PC-3 (cell line): ENCODE measurements at regions not wholly inside any gene's neighbourhood (a gene's known extent, or its start where the extent isn't known, plus 50 kb on each side); places are given as distances from the start of the nearest gene placed in this dataset.

Source experiments
- ATAC-seq: fragments of 200-7000 bp; cut with Tn5 transposase; 2 replicates; pipeline ENCODE4 v1.9.1; 2020; ENCODE audit warnings: mild to moderate bottlenecking, moderate library complexity
- BruUV-seq: library from RNA; stranded (reverse); fragments of 400-500 nt; replicated peaks from 2 replicates; lab custom pipeline; 2021; lab: Mats Ljungman, UMichigan
- CTCF ChIA-PET: fragments of 300-600 bp; sonication (Branson Sonifier 250); formaldehyde crosslinking; loops from one replicate; lab custom pipeline; 2022; ENCODE audit warnings: antibody characterized with exemption; lab: Charles Lee
- POLR2A ChIA-PET: fragments of 300-600 bp; sonication (Branson Sonifier 250); formaldehyde crosslinking; loops from one replicate; lab custom pipeline; 2022; ENCODE audit warnings: antibody characterized with exemption; ENCODE audit not compliant: unreplicated experiment; lab: Charles Lee
- DNase-seq: peaks from one replicate; pipeline ENCODE4 v3.0.0-alpha.2; 2015
- H2AFZ ChIP-seq: fragments of 300-600 bp; sonication (generic); 2 replicates; pipeline ENCODE4 v1.6.0; 2016; ENCODE audit warnings: antibody characterized with exemption, low read length
- H3F3A ChIP-seq: fragments of 300-600 bp; sonication (generic); one replicate; pipeline ENCODE4 v1.6.0; 2017; ENCODE audit warnings: antibody characterized with exemption, low read length, control low read depth, mild to moderate bottlenecking; ENCODE audit not compliant: unreplicated experiment
- H3K27ac ChIP-seq: fragments of 300-600 bp; sonication (generic); 2 replicates; pipeline ENCODE4 v1.5.1; 2016; ENCODE audit warnings: mild to moderate bottlenecking, low read length
- H3K27me3 ChIP-seq: fragments of 300-600 bp; sonication (generic); 2 replicates; pipeline ENCODE4 v1.6.1; 2016; ENCODE audit warnings: low read length, mixed read lengths
- H3K36me3 ChIP-seq: fragments of 300-600 bp; sonication (generic); 2 replicates; pipeline ENCODE4 v1.6.1; 2016; ENCODE audit warnings: low read depth, mixed run types, low read length, mixed read lengths
- H3K4me1 ChIP-seq: fragments of 300-600 bp; sonication (generic); 2 replicates; pipeline ENCODE4 v1.5.1; 2016; ENCODE audit warnings: low read length; ENCODE audit not compliant: insufficient read depth
- H3K4me2 ChIP-seq: fragments of 300-600 bp; sonication (generic); 2 replicates; pipeline ENCODE4 v1.6.0; 2016; ENCODE audit warnings: low read length
- H3K4me3 ChIP-seq: fragments of 300-600 bp; sonication (generic); 2 replicates; pipeline ENCODE4 v1.5.1; 2016; ENCODE audit warnings: mild to moderate bottlenecking, low read length, mixed read lengths
- H3K79me2 ChIP-seq: fragments of 300-600 bp; sonication (generic); 2 replicates; pipeline ENCODE4 v1.6.1; 2017; ENCODE audit warnings: low read length, mixed read lengths
- H3K9ac ChIP-seq: fragments of 300-600 bp; sonication (generic); 2 replicates; pipeline ENCODE4 v1.6.0; 2016; ENCODE audit warnings: mild to moderate bottlenecking, low read length
- H3K9me2 ChIP-seq: fragments of 300-600 bp; sonication (generic); replicated peaks from 2 replicates; pipeline ENCODE4 v1.6.1; 2016; ENCODE audit warnings: mixed run types, low read length, mixed read lengths
- H3K9me3 ChIP-seq: fragments of 300-600 bp; sonication (generic); 2 replicates; pipeline ENCODE4 v1.6.1; 2016; ENCODE audit warnings: low read length, mixed read lengths
- H4K20me1 ChIP-seq: fragments of 300-600 bp; sonication (generic); 2 replicates; pipeline ENCODE4 v1.6.1; 2016; ENCODE audit warnings: low read length, mixed read lengths
- CTCF ChIP-seq: fragments of 300-600 bp; sonication (generic); conservative IDR thresholded peaks from 2 replicates; pipeline ENCODE4 v1.5.1; 2017; ENCODE audit warnings: antibody characterized with exemption, low read depth, mild to moderate bottlenecking, low read length
- EZH2 ChIP-seq: fragments of 300-600 bp; sonication (generic); IDR thresholded peaks from one replicate; pipeline ENCODE4 v1.6.1; 2017; ENCODE audit warnings: antibody characterized with exemption, mild to moderate bottlenecking, low read length; ENCODE audit not compliant: unreplicated experiment
- EZH2phosphoT487 ChIP-seq: fragments of 300-600 bp; sonication (generic); IDR thresholded peaks from 2 replicates; pipeline ENCODE4 v1.6.1; 2018; ENCODE audit warnings: mild to moderate bottlenecking, antibody characterized with exemption, low read length, borderline replicate concordance
- intact Hi-C: fragments of 100-400 bp; cut with micrococcal nuclease; formaldehyde crosslinking; loops from 2 replicates; pipeline ENCODE4 v1.9.0; 2023

DNA sequence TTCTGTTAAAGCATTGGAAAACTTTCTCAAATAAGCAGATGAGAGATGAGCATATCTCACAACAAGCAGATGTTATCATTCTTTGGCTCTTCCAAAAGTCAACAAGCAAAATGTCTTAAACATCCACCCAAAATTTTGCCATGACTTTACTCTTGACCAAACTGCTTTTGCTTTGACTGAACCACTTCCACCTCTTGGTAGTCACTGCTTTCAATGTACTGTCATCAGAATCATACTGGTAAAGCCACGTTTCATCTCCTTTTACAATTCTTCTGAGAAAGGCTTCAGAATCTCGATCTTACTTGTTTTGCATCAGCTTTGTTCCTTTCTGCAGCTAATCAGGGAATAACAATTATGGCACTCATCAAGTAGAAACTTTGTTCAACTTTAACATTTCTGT lies 498.5 kb upstream of the GJE1 start:
- ATAC-seq: no peak
- POLR2A ChIA-PET: no interaction called here
- no TSS peak for BruUV-seq

GRCh38 chr6:141624301-141624700 lies 508.4 kb upstream of the GJE1 start:
- CTCF ChIA-PET: no interaction called here
- no peaks in the 10 kb centered on the region for H3K79me2 ChIP-seq
- no peak overlapping the region for H2AFZ ChIP-seq

More for the DNA sequence above, 498.5 kb upstream of the GJE1 start:
- no peak for TF ChIP-seq EZH2phosphoT487
- no peak for TF ChIP-seq CTCF
- TF ChIP-seq EZH2: no peak
- Histone ChIP-seq H3K4me1 (no peaks in the 10 kb centered on the region), H3K4me3 (no peak overlapping the region), H3K9me3 (no peaks in the 10 kb centered on the region), H3F3A (no peaks in the 10 kb centered on the region), H3K9ac (no peak overlapping the region), H3K27me3 (no peaks in the 10 kb centered on the region), H4K20me1 (no peaks in the 10 kb centered on the region), H3K27ac (no peak overlapping the region), H3K36me3 (no peaks in the 10 kb centered on the region), H3K4me2 (no peak overlapping the region), H3K9me2 (no peaks in the 10 kb centered on the region), H2AFZ (no peak overlapping the region), H3K79me2 (no peaks in the 10 kb centered on the region)
- CTCF ChIA-PET: no interaction called here
- DNase-seq: no peak
- intact Hi-C loops: no loop called here

GRCh38 chr6:141618180-141618581 lies 514.5 kb upstream of the GJE1 start:
- ChIA-PET CTCF (no interaction called here), POLR2A (no interaction called here)
- Histone ChIP-seq H3K27me3 (no peaks in the 10 kb centered on the region), H3F3A (no peaks in the 10 kb centered on the region), H3K4me3 (no peak overlapping the region), H2AFZ (no peak overlapping the region), H3K9me3 (no peaks in the 10 kb centered on the region), H3K36me3 (no peaks in the 10 kb centered on the region), H3K27ac (no peak overlapping the region), H3K9ac (no peak overlapping the region), H4K20me1 (no peaks in the 10 kb centered on the region), H3K4me2 (no peak overlapping the region), H3K4me1 (no peaks in the 10 kb centered on the region), H3K9me2 (no peaks in the 10 kb centered on the region), H3K79me2 (no peaks in the 10 kb centered on the region)
- no peak for DNase-seq
- TF ChIP-seq EZH2: no peak
- TF ChIP-seq CTCF: no peak
- no peak for TF ChIP-seq EZH2phosphoT487
- BruUV-seq: no TSS peak
- intact Hi-C loops: no loop called here
- no peak for ATAC-seq

More at GRCh38 chr6:141624301-141624700, 508.4 kb upstream of the GJE1 start:
- ATAC-seq: no peak
- intact Hi-C loops: no loop called here
- Histone ChIP-seq H3K4me1 (no peaks in the 10 kb centered on the region), H3K9ac (no peak overlapping the region), H3K36me3 (no peaks in the 10 kb centered on the region), H3K9me3 (no peaks in the 10 kb centered on the region), H3F3A (no peaks in the 10 kb centered on the region), H3K27me3 (no peaks in the 10 kb centered on the region), H3K9me2 (no peaks in the 10 kb centered on the region), H3K4me3 (no peak overlapping the region), H3K4me2 (no peak overlapping the region), H3K27ac (no peak overlapping the region), H4K20me1 (no peaks in the 10 kb centered on the region)
- DNase-seq: no peak
- BruUV-seq: no TSS peak
- TF ChIP-seq EZH2phosphoT487: no peak
- TF ChIP-seq EZH2: no peak
- TF ChIP-seq CTCF: no peak
- POLR2A ChIA-PET: no interaction called here
